ENCODE measurements at regions not wholly inside any gene's neighbourhood (a gene's known extent, or its start where the extent isn't known, plus 50 kb on each side); places are given as distances from the start of the nearest gene placed in this dataset.

DNA sequence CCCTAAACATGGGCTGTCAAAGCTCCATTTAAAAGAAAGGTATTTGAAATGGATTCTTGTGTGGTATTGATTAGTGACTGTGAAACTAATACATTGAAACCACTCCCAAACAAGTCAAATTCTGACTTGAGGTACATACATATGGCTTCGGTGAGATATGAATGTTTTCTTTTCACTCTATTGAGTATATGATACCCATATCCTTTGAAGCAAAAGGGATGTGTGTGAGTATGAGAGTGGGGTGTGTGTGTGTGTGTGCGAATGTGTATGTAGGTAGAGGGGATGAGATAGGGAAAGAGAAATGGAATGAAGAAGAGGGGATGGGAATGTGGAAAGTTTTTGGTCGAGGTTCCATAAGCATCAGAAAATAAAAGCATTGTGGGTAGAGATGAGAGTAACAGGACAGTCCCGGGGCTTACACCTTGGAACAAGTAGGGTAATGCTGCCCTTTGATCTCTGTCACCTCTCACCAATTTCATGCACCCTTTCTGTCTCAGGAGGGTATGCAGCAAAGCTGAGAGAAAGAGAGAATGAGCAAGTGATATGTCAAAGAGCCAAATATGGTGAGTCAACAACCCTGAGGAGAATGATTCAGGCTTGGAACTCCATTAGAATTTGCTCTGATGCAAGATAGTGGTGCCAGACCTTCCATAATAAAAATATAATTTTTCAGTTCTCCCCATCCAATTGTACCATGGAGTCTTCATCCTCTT, 64.0 kb upstream of the ZEB2 start:
- Histone ChIP-seq H3K4me1 (ENCODE audit: insufficient read depth, low read length) (no peaks in the 10 kb centered on the region), H3K4me3 (ENCODE audit: low read length) (no peak overlapping the region), H3K27me3 (ENCODE audit: control insufficient read depth in 1 of 2, insufficient read depth in 2 of 2, low read length in 2 of 2) (no peaks in the 10 kb centered on the region), H3K36me3 (ENCODE audit: insufficient read depth, low read length) (no peaks in the 10 kb centered on the region), H3K9me3 (ENCODE audit: control insufficient read depth in 1 of 2, insufficient read depth in 1 of 2, low read length in 2 of 2) (no peaks in the 10 kb centered on the region), H3K27ac (ENCODE audit: low read depth in 1 of 2, low read length in 2 of 2) (no peak overlapping the region)
- H3K4me1 Mint-ChIP-seq (ENCODE audit: low read depth) = peaks cover 22% of the 10 kb centered on the region
- H3K4me3 Mint-ChIP-seq = no peak overlapping the region
- H3K36me3 Mint-ChIP-seq (ENCODE audit: low read depth) = no peaks in the 10 kb centered on the region
- POLR2A ChIA-PET = no interaction called here
- no peak overlapping the region for H3K27ac Mint-ChIP-seq
- ATAC-seq (ENCODE audit: poor library complexity) (no peak), DNase-seq (no peak)
- CTCF ChIA-PET = no interaction called here
- H3K27me3 Mint-ChIP-seq = no peaks in the 10 kb centered on the region
- H3K9me3 Mint-ChIP-seq = no peaks in the 10 kb centered on the region
- intact Hi-C loops (cut with DNase I, micrococcal nuclease) = no loop called here
- TF ChIP-seq, protein P1, sequence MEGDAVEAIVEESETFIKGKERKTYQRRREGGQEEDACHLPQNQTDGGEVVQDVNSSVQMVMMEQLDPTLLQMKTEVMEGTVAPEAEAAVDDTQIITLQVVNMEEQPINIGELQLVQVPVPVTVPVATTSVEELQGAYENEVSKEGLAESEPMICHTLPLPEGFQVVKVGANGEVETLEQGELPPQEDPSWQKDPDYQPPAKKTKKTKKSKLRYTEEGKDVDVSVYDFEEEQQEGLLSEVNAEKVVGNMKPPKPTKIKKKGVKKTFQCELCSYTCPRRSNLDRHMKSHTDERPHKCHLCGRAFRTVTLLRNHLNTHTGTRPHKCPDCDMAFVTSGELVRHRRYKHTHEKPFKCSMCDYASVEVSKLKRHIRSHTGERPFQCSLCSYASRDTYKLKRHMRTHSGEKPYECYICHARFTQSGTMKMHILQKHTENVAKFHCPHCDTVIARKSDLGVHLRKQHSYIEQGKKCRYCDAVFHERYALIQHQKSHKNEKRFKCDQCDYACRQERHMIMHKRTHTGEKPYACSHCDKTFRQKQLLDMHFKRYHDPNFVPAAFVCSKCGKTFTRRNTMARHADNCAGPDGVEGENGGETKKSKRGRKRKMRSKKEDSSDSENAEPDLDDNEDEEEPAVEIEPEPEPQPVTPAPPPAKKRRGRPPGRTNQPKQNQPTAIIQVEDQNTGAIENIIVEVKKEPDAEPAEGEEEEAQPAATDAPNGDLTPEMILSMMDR (IDR thresholded peaks at IDR 0.05) = no peak

DNA sequence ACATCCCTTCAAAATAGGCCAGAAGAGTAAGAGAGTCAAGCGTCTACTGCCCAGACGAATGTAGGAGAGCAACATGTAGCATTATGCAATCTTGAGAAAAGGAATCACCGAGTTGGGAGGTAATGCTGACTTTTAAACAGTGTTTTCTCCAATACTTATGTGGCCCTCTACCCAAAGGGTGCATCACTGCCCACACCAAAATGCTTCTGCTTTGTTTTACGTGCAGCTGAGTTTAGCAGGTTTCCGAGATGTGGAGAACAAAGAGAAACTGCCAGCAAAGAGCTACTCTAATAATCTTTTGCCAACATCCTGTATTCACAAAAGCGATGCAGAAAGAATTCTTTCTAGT, 63.4 kb upstream of the ZEB2 start:
- H3K4me3 Mint-ChIP-seq = no peak overlapping the region
- no peaks in the 10 kb centered on the region for H3K36me3 ChIP-seq (ENCODE audit: insufficient read depth, low read length)
- POLR2A ChIA-PET = no interaction called here
- no peaks in the 10 kb centered on the region for H3K9me3 Mint-ChIP-seq
- DNase-seq = no peak
- H3K27ac Mint-ChIP-seq = no peak overlapping the region
- no peak overlapping the region for H3K4me3 ChIP-seq (ENCODE audit: low read length)
- no peaks in the 10 kb centered on the region for H3K27me3 Mint-ChIP-seq
- CTCF ChIA-PET = no interaction called here
- no peaks in the 10 kb centered on the region for H3K9me3 ChIP-seq (ENCODE audit: control insufficient read depth in 1 of 2, insufficient read depth in 1 of 2, low read length in 2 of 2)
- TF ChIP-seq, protein P1 (IDR thresholded peaks at IDR 0.05) = no peak
- no peak overlapping the region for H3K27ac ChIP-seq (ENCODE audit: low read depth in 1 of 2, low read length in 2 of 2)
- H3K36me3 Mint-ChIP-seq (ENCODE audit: low read depth) = no peaks in the 10 kb centered on the region
- no peaks in the 10 kb centered on the region for H3K4me1 ChIP-seq (ENCODE audit: insufficient read depth, low read length)
- peaks cover 22% of the 10 kb centered on the region for H3K4me1 Mint-ChIP-seq (ENCODE audit: low read depth)
- no peaks in the 10 kb centered on the region for H3K27me3 ChIP-seq (ENCODE audit: control insufficient read depth in 1 of 2, insufficient read depth in 2 of 2, low read length in 2 of 2)
- intact Hi-C loops (cut with DNase I, micrococcal nuclease) = no loop called here
- ATAC-seq (ENCODE audit: poor library complexity) = no peak

DNA sequence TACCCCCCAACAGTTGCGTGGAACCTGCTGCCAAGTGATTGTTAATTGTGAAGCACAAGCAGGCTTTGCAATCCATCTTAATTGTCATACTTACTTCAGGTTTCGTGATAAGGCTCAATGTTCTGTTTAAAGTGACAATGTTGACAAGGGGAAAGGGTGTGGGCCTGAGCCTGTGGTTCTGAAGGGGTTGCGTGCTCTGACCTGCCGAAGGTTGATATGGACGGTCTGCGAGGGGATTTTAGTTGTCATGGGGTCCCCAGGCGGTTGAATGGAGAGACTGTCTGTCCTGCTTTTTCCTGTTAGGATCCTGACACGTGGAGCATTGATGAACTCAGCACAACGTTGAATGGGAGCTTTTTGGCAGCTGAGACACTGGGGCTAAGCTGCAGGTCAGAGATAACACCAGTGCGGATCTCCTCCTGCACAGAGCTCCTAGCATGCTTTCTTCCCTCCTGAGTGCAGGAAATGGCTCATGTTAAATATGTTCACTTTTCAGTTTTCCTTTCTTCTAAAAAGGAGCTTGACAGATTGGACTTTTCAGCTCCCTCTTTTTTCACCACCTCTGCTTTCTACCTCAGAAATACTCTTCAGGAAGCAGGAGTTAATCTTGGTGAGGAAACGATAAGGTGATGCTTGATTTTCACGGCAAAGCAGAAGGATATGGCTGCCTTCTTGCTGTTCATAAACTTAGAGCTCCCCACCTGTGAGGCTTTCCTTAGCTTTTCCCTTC, 62.9 kb upstream of the ZEB2 start:
- no peak overlapping the region for H3K27ac Mint-ChIP-seq

More for the DNA sequence above, 62.9 kb upstream of the ZEB2 start:
- H3K36me3 ChIP-seq (ENCODE audit: insufficient read depth, low read length) = no peaks in the 10 kb centered on the region
- peaks cover 22% of the 10 kb centered on the region for H3K4me1 Mint-ChIP-seq (ENCODE audit: low read depth)
- ATAC-seq (ENCODE audit: poor library complexity) (no peak), DNase-seq (no peak)
- no peak overlapping the region for H3K27ac ChIP-seq (ENCODE audit: low read depth in 1 of 2, low read length in 2 of 2)
- CTCF ChIA-PET = no interaction called here
- H3K27me3 Mint-ChIP-seq = no peaks in the 10 kb centered on the region
- no peaks in the 10 kb centered on the region for H3K36me3 Mint-ChIP-seq (ENCODE audit: low read depth)
- no peak overlapping the region for H3K4me3 Mint-ChIP-seq
- POLR2A ChIA-PET = no interaction called here
- TF ChIP-seq, protein P1 (IDR thresholded peaks at IDR 0.05) = no peak
- no peak overlapping the region for H3K4me3 ChIP-seq (ENCODE audit: low read length)
- intact Hi-C loops (cut with DNase I, micrococcal nuclease) = no loop called here
- no peaks in the 10 kb centered on the region for H3K27me3 ChIP-seq (ENCODE audit: control insufficient read depth in 1 of 2, insufficient read depth in 2 of 2, low read length in 2 of 2)
- H3K9me3 ChIP-seq (ENCODE audit: control insufficient read depth in 1 of 2, insufficient read depth in 1 of 2, low read length in 2 of 2) = no peaks in the 10 kb centered on the region
- H3K9me3 Mint-ChIP-seq = no peaks in the 10 kb centered on the region
- H3K4me1 ChIP-seq (ENCODE audit: insufficient read depth, low read length) = no peaks in the 10 kb centered on the region
